ENCODE measurements at regions not wholly inside any gene's neighbourhood (a gene's known extent, or its start where the extent isn't known, plus 50 kb on each side); places are given as distances from the start of the nearest gene placed in this dataset.

GRCh38 chrX:137847376-137847775, 281.4 kb downstream of the ZIC3 start:
- Histone ChIP-seq H3K36me3 (replicated peaks in 1 of 2) (no peaks in the 10 kb centered on the region), H3K9me3 (replicated peaks in 1 of 3) (no peaks in the 10 kb centered on the region), H3K27me3 (no peaks in the 10 kb centered on the region), H3K4me1 (replicated peaks in 1 of 2) (no peaks in the 10 kb centered on the region), H3K27ac (no peak overlapping the region), H3K4me3 (no peak overlapping the region)
- no peak for DNase-seq
- TF ChIP-seq CTCF (IDR thresholded peaks at IDR 0.05) (no peak), POLR2A (IDR thresholded peaks at IDR 0.05) (no peak)
- intact Hi-C loops (cut with DNase I): no loop called here
- WGBS, 4 donors: 54 to 80% (median 59%) methylated on average over 2 of the region's 2 CpGs

DNA sequence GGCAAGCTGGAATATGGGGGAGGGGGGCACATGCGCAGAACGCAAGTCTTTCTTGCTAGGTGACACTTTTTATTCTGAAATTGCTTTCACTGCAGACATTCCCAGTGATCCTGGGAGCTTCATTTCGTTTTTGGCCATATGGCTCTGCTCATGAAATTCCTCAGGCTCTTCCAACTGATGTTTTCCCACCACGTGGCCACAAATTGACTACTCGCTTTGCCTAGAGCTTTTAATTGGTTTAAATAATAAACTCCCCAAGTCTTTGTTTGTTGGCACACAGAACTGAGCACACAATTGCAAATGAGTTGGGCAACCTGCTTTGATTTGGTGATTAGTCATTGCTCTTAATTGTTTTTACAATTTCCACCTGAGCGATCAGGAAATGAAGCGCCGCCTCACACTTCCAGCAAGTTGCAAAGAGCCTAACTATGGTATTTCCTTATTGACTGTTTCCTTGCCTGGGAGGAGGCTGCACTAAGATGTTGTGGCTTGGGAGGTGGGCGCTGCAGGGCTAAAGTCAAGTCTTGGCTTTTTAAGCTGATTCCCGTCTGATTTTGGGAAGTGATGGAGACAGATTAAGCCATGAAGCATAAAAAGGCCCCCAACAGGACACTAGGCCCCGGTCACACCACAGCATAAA, 282.5 kb downstream of the ZIC3 start:
- DNase-seq: no peak
- no peaks in the 10 kb centered on the region for H3K36me3 ChIP-seq (replicated peaks in 1 of 2)
- intact Hi-C loops (cut with DNase I): no loop called here
- no peaks in the 10 kb centered on the region for H3K9me3 ChIP-seq (replicated peaks in 1 of 3)
- H3K27me3 ChIP-seq: no peaks in the 10 kb centered on the region
- TF ChIP-seq CTCF (IDR thresholded peaks at IDR 0.05) (no peak), POLR2A (IDR thresholded peaks at IDR 0.05) (no peak)
- WGBS, 4 donors: 26 to 36% (median 31%) methylated on average over 8 to 11 of the region's 11 CpGs
- H3K4me1 ChIP-seq (replicated peaks in 1 of 2): no peaks in the 10 kb centered on the region
- H3K27ac ChIP-seq: no peak overlapping the region
- no peak overlapping the region for H3K4me3 ChIP-seq

- H3K4me3 ChIP-seq: no peak overlapping the region
- no peak for TF ChIP-seq POLR2A (IDR thresholded peaks at IDR 0.05)
- no peak for TF ChIP-seq CTCF (IDR thresholded peaks at IDR 0.05)
- no peaks in the 10 kb centered on the region for H3K36me3 ChIP-seq (replicated peaks in 1 of 2)
- no peak overlapping the region for H3K27ac ChIP-seq
- no peaks in the 10 kb centered on the region for H3K9me3 ChIP-seq (replicated peaks in 1 of 3)
- peaks cover 7% of the 10 kb centered on the region for H3K27me3 ChIP-seq
- WGBS, 4 donors: 31 to 74% (median 56%) methylated on average over 2 of the region's 2 CpGs
- H3K4me1 ChIP-seq (replicated peaks in 1 of 2): no peaks in the 10 kb centered on the region
- no peak for DNase-seq
- intact Hi-C loops (cut with DNase I): no loop called here
Measured at GRCh38 chrX:137852502-137852901, 286.6 kb downstream of the ZIC3 start.

DNA sequence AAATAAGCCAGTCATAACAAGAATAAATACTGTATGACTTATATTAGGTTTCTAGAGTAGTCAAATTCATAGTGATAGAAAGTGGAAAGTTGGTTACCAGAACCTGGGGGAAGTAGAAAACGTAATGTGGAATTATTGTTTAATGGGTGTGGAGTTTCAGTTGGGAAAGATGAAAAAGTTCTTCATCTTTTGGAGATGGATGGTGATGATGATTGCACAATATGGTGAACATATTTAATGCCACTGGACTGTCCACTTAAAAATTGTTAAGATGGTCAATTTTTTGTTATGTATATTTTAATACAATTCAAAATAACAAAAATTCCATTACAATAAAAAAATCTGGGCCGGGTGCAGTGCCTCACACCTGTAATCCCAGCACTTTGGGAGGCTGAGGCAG, 289.6 kb downstream of the ZIC3 start:
- no peaks in the 10 kb centered on the region for H3K4me1 ChIP-seq (replicated peaks in 1 of 2)
- no peaks in the 10 kb centered on the region for H3K36me3 ChIP-seq (replicated peaks in 1 of 2)
- 40 to 52% (median 42%) methylated on average over 2 of the region's 2 CpGs for WGBS, 4 donors
- no peak for DNase-seq
- H3K27ac ChIP-seq: no peak overlapping the region
- H3K4me3 ChIP-seq: no peak overlapping the region
- intact Hi-C loops (cut with DNase I): no loop called here
- no peak for TF ChIP-seq POLR2A (IDR thresholded peaks at IDR 0.05)
- no peak for TF ChIP-seq CTCF (IDR thresholded peaks at IDR 0.05)
- peaks cover 7% of the 10 kb centered on the region for H3K27me3 ChIP-seq
- no peaks in the 10 kb centered on the region for H3K9me3 ChIP-seq (replicated peaks in 1 of 3)
